ENCODE measurements at regions not wholly inside any gene's neighbourhood (a gene's known extent, or its start where the extent isn't known, plus 50 kb on each side); places are given as distances from the start of the nearest gene placed in this dataset.

- no peak overlapping the region for H2BK120ac ChIP-seq (ENCODE audit: low read depth, low read length)
- ATAC-seq (ENCODE audit: low read depth) (no peak), DNase-seq (no peak)
- no peak overlapping the region for H3K56ac ChIP-seq (ENCODE audit: extremely low read depth, insufficient read depth, low read length)
- H3K27me3 ChIP-seq (ENCODE audit: control insufficient read depth, insufficient read depth, low read length), result no peaks in the 10 kb centered on the region
- no peak overlapping the region for H4K91ac ChIP-seq (ENCODE audit: insufficient read depth, low read depth, low read length)
- no peaks in the 10 kb centered on the region for H3K79me1 ChIP-seq (ENCODE audit: low read depth in 1 of 2, low read length in 2 of 2)
- no peak overlapping the region for H4K5ac ChIP-seq (ENCODE audit: low read depth, low read length)
- H3K36me3 ChIP-seq (ENCODE audit: control insufficient read depth, insufficient read depth, low read length), result no peaks in the 10 kb centered on the region
- no peaks in the 10 kb centered on the region for H3K9me1 ChIP-seq (ENCODE audit: insufficient read depth, low read length)
- CTCF ChIA-PET, result no interaction called here
- intact Hi-C loops (cut with micrococcal nuclease) (no loop called here), in situ Hi-C loops (cut with MboI; ENCODE audit: low sequenced_read_pairs) (no loop called here), dilution Hi-C loops (cut with HindIII; ENCODE audit: low sequenced_read_pairs, unreplicated experiment) (no loop called here)
- no peak overlapping the region for H2BK20ac ChIP-seq (ENCODE audit: low read depth, low read length)
- no peak overlapping the region for H3K4ac ChIP-seq (ENCODE audit: low read depth, low read length)
- no peak overlapping the region for H2AFZ ChIP-seq (replicated peaks; ENCODE audit: low read length, poor library complexity)
- H3K27ac ChIP-seq (ENCODE audit: insufficient read depth, low read length), result no peak overlapping the region
- no peaks in the 10 kb centered on the region for H4K20me1 ChIP-seq (ENCODE audit: insufficient read depth, low read length)
- H3K4me2 ChIP-seq (ENCODE audit: low read depth, low read length), result no peak overlapping the region
- no peak overlapping the region for H3K14ac ChIP-seq (replicated peaks; ENCODE audit: low read depth, low read length)
- H2BK15ac ChIP-seq (ENCODE audit: low read depth, low read length), result no peak overlapping the region
- no peak overlapping the region for H3K23ac ChIP-seq (ENCODE audit: low read depth, low read length)
- H3K4me3 ChIP-seq (ENCODE audit: insufficient read depth, low read depth, low read length), result no peak overlapping the region
- 31% methylated on average over 2 of the region's 3 CpGs; no CpG with 5 or more reads in 1 of the 2 experiments for WGBS, 2 experiments (ENCODE audit: extremely low coverage in 2 of 2, insufficient read length in 1 of 2)
- POLR2A ChIA-PET (ENCODE audit: unreplicated experiment), result no interaction called here
- no peak overlapping the region for H3K9ac ChIP-seq (ENCODE audit: low read depth, low read length)
- no peak overlapping the region for H2AK5ac ChIP-seq (ENCODE audit: low read depth, low read length)
- H3K4me1 ChIP-seq (ENCODE audit: control insufficient read depth, insufficient read depth, low read length), result no peaks in the 10 kb centered on the region
- no peak overlapping the region for H4K8ac ChIP-seq (ENCODE audit: low read depth in 2 of 2, low read length in 2 of 2)
- no peak overlapping the region for H2AK9ac ChIP-seq (replicated peaks; ENCODE audit: low read depth, low read length, poor library complexity)
- TF ChIP-seq, protein P1, sequence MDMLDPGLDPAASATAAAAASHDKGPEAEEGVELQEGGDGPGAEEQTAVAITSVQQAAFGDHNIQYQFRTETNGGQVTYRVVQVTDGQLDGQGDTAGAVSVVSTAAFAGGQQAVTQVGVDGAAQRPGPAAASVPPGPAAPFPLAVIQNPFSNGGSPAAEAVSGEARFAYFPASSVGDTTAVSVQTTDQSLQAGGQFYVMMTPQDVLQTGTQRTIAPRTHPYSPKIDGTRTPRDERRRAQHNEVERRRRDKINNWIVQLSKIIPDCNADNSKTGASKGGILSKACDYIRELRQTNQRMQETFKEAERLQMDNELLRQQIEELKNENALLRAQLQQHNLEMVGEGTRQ (IDR thresholded peaks at IDR 0.05; ENCODE audit: low read depth, low read length), result no peak
- TF ChIP-seq FOS (IDR thresholded peaks at IDR 0.05; ENCODE audit: low read depth, low read length) (no peak), SMC3 (IDR thresholded peaks at IDR 0.05; ENCODE audit: low read depth, low read length) (no peak), RCOR1 (IDR thresholded peaks at IDR 0.05; ENCODE audit: insufficient replicate concordance, low read length) (no peak), MXI1 (IDR thresholded peaks at IDR 0.05; ENCODE audit: borderline replicate concordance, low read depth, low read length) (no peak), MAZ (IDR thresholded peaks at IDR 0.05; ENCODE audit: borderline replicate concordance, low read depth, low read length) (no peak), BHLHE40 (IDR thresholded peaks at IDR 0.05; ENCODE audit: low read depth, low read length) (no peak), RAD21 (IDR thresholded peaks at IDR 0.05; ENCODE audit: low read length) (no peak), CEBPB (IDR thresholded peaks at IDR 0.05; ENCODE audit: low read depth, low read length) (no peak), CHD1 (IDR thresholded peaks at IDR 0.05; ENCODE audit: low read depth, low read length) (no peak), NFE2L2 (IDR thresholded peaks at IDR 0.05; ENCODE audit: low read depth, low read length) (no peak), ELK1 (IDR thresholded peaks at IDR 0.05; ENCODE audit: borderline replicate concordance, low read depth, low read length) (no peak), RFX5 (IDR thresholded peaks at IDR 0.05; ENCODE audit: low read depth, low read length) (no peak), POLR2A (IDR thresholded peaks at IDR 0.05; ENCODE audit: low read depth, low read length) (no peak), MAFK (IDR thresholded peaks at IDR 0.05; ENCODE audit: low read depth, low read length) (no peak)
- no TSS peak for BruUV-seq (replicated peaks)
- peaks cover 20% of the 10 kb centered on the region for H3K9me3 ChIP-seq (ENCODE audit: control insufficient read depth, insufficient read depth, low read length)
- H3K18ac ChIP-seq (ENCODE audit: low read depth, low read length), result no peak overlapping the region
- H2BK5ac ChIP-seq (ENCODE audit: low read depth, low read length, poor library complexity, severe bottlenecking), result no peak overlapping the region
Measured at GRCh38 chr13:103263448-103263847, 197.2 kb upstream of the SLC10A2 start.

Data from IMR-90 (cell line).